Fibroblast of skin of right biceps (primary cell): ENCODE measurements at regions not wholly inside any gene's neighbourhood (a gene's known extent, or its start where the extent isn't known, plus 50 kb on each side); places are given as distances from the start of the nearest gene placed in this dataset.
"Not testable (repeated sequence)": the region's sequence is repeated elsewhere in the genome, so short reads cannot be mapped to it uniquely, and the experiment has no call there.

Experiments
- DNase-seq: peaks from one replicate; pipeline ENCODE4 v3.0.0-alpha.2; 2013

GRCh38 chr20:41783423-41784208 lies 165.4 kb upstream of the CHD6 start:
- DNase-seq, result no peak

GRCh38 chr20:41782730-41783406 lies 164.7 kb upstream of the CHD6 start:
- DNase-seq, result no peak

- no peak for DNase-seq
These were observed 164.1 kb upstream of the CHD6 start for GRCh38 chr20:41782255-41782654.

- no peak for DNase-seq
These were observed 158.2 kb upstream of the CHD6 start for GRCh38 chr20:41776421-41776820.

GRCh38 chr20:41774291-41774690 lies 156.1 kb upstream of the CHD6 start:
- DNase-seq, result no peak

GRCh38 chr20:41770965-41771364 lies 152.8 kb upstream of the CHD6 start:
- no peak for DNase-seq

- no peak for DNase-seq
These were observed 152.2 kb upstream of the CHD6 start for GRCh38 chr20:41770427-41770826.

GRCh38 chr20:41769592-41770018 lies 151.4 kb upstream of the CHD6 start:
- DNase-seq, result no peak

- DNase-seq, result no peak
These were observed 132.0 kb upstream of the CHD6 start for GRCh38 chr20:41750137-41750536.

GRCh38 chr20:41748756-41749582 lies 130.8 kb upstream of the CHD6 start:
- DNase-seq, result no peak

- no peak for DNase-seq
These were observed 129.9 kb upstream of the CHD6 start for GRCh38 chr20:41748051-41748450.

GRCh38 chr20:41747226-41747625 lies 129.0 kb upstream of the CHD6 start:
- no peak for DNase-seq

GRCh38 chr20:41746635-41747034 lies 128.5 kb upstream of the CHD6 start:
- no peak for DNase-seq

- DNase-seq, result peak; percentile 27
These were observed 120.5 kb upstream of the CHD6 start for GRCh38 chr20:41738604-41739206.

GRCh38 chr20:41735949-41736348 lies 117.8 kb upstream of the CHD6 start:
- no peak for DNase-seq

- DNase-seq, result peak; percentile 28
These were observed 116.3 kb upstream of the CHD6 start for GRCh38 chr20:41734506-41734945.

GRCh38 chr20:41733151-41733550 lies 115.0 kb upstream of the CHD6 start:
- DNase-seq, result peak; percentile 17

- not testable (repeated sequence) for DNase-seq
These were observed 113.0 kb upstream of the CHD6 start for GRCh38 chr20:41731198-41731597.

GRCh38 chr20:41727681-41728080 lies 109.5 kb upstream of the CHD6 start:
- DNase-seq, result not testable (repeated sequence)

- no peak for DNase-seq
These were observed 108.5 kb upstream of the CHD6 start for GRCh38 chr20:41726727-41727126.

GRCh38 chr20:41719151-41719550 lies 101.0 kb upstream of the CHD6 start:
- DNase-seq, result no peak

GRCh38 chr20:41717483-41717882 lies 99.3 kb upstream of the CHD6 start:
- DNase-seq, result no peak

- no peak for DNase-seq
These were observed 98.7 kb upstream of the CHD6 start for GRCh38 chr20:41716911-41717310.
